ENCODE measurements at regions not wholly inside any gene's neighbourhood (a gene's known extent, or its start where the extent isn't known, plus 50 kb on each side); places are given as distances from the start of the nearest gene placed in this dataset.
A peak's percentile ranks its signal among the peaks of the same experiment; 100 is the strongest.
"Not testable (repeated sequence)": the region's sequence is repeated elsewhere in the genome, so short reads cannot be mapped to it uniquely, and the experiment has no call there.

GRCh38 chrX:39779952-39780783, 317.6 kb downstream of the BCOR start:
- no peak for DNase-seq

GRCh38 chrX:39782276-39782675, 315.5 kb downstream of the BCOR start:
- no peak for DNase-seq

- no peak for DNase-seq
These were observed 309.8 kb downstream of the BCOR start for GRCh38 chrX:39787999-39788398.

- DNase-seq, result no peak
These were observed 309.2 kb downstream of the BCOR start for GRCh38 chrX:39788521-39788920.

GRCh38 chrX:39791691-39792090, 306.1 kb downstream of the BCOR start:
- no peak for DNase-seq

- no peak for DNase-seq
These were observed 302.2 kb downstream of the BCOR start for GRCh38 chrX:39795605-39796004.

- no peak for DNase-seq
These were observed 300.9 kb downstream of the BCOR start for GRCh38 chrX:39796856-39797255.

GRCh38 chrX:39798488-39798887, 299.3 kb downstream of the BCOR start:
- DNase-seq, result not testable (repeated sequence)

- no peak for DNase-seq
These were observed 295.4 kb downstream of the BCOR start for GRCh38 chrX:39802354-39802753.

- no peak for DNase-seq
These were observed 294.9 kb downstream of the BCOR start for GRCh38 chrX:39802908-39803307.

GRCh38 chrX:39805022-39805421, 292.7 kb downstream of the BCOR start:
- no peak for DNase-seq

- DNase-seq, result no peak
These were observed 291.9 kb downstream of the BCOR start for GRCh38 chrX:39805825-39806224.

- no peak for DNase-seq
These were observed 289.3 kb downstream of the BCOR start for GRCh38 chrX:39808471-39808917.

GRCh38 chrX:39809331-39809730, 288.4 kb downstream of the BCOR start:
- no peak for DNase-seq

- no peak for DNase-seq
These were observed 286.9 kb downstream of the BCOR start for GRCh38 chrX:39810901-39811300.

GRCh38 chrX:39811376-39811775, 286.4 kb downstream of the BCOR start:
- no peak for DNase-seq

GRCh38 chrX:39813631-39814277, 284.0 kb downstream of the BCOR start:
- DNase-seq, result no peak

GRCh38 chrX:39814391-39814790, 283.4 kb downstream of the BCOR start:
- no peak for DNase-seq

- peak; percentile 80 for DNase-seq
These were observed 282.1 kb downstream of the BCOR start for GRCh38 chrX:39815631-39816030.

GRCh38 chrX:39816871-39817731, 280.7 kb downstream of the BCOR start:
- DNase-seq, result no peak

GRCh38 chrX:39817754-39818470, 279.8 kb downstream of the BCOR start:
- no peak for DNase-seq

GRCh38 chrX:39818750-39819149, 279.0 kb downstream of the BCOR start:
- no peak for DNase-seq
